Keratinocyte (primary cell): ENCODE measurements at regions not wholly inside any gene's neighbourhood (a gene's known extent, or its start where the extent isn't known, plus 50 kb on each side); places are given as distances from the start of the nearest gene placed in this dataset.

Experiments
- EZH2 ChIP-seq: IDR thresholded peaks from one replicate; pipeline ENCODE4 v1.6.1; 2012; ENCODE audit warnings: inconsistent platforms, mild to moderate bottlenecking, low read length, moderate library complexity
- TF ChIP-seq, protein P1 (sequence below), 3 experiments: IDR thresholded peaks in 1 of 3; conservative IDR thresholded peaks in 1 of 3; optimal IDR thresholded peaks in 1 of 3; 2 replicates in 2 of 3; 3 replicates in 1 of 3; pipeline versions ENCODE3 to v1.5.1; 2011; ENCODE audit warnings: low read length in 3 of 3, mild to moderate bottlenecking in 3 of 3, moderate library complexity in 2 of 3, control low read depth in 1 of 3, inconsistent platforms in 1 of 3; ENCODE audit not compliant: insufficient read depth in 2 of 3; ENCODE audit errors: extremely low read depth in 1 of 3

DNA sequence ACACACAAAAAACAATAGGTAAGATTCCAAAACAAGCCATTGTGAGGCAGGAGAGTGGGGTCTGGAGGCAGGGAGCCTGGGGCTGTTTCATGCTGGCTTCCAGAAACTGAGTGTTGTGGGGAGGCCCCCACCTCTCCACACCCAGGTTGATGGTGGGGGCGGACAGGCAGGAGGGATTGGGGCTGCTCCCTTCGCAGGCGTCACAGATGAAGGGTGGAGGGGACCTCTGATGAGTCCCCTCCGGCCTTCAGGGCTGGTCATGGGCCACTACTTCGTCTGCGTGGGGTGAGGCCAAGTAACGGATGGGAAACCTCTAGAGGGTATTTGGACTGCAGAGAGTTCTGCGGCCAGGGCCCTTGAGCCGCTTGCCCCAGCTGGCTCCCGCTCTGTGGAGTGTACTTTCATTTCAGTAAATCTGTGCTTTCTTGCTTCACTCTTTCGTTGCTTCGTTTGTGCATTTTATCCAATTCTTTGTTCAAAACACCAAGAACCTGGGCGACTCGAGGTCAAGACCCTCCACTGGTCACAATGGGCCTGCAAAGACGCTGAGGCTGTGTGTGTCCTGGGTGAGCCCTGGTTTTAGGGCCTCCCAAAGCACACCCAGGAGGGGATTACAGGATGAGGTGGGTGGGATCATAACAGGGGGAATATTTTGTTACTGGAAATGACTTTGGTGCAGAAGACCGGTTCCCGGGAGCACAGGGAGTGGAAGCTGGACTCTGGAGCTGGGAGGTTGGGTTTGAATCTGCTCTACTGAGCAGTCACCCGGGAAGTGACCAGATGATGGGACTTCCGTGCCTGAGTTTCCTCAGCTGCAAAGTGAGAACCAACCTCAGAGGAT lies 83.7 kb upstream of the ADRA2C start:
- TF ChIP-seq EZH2, result no peak
- TF ChIP-seq, protein P1, sequence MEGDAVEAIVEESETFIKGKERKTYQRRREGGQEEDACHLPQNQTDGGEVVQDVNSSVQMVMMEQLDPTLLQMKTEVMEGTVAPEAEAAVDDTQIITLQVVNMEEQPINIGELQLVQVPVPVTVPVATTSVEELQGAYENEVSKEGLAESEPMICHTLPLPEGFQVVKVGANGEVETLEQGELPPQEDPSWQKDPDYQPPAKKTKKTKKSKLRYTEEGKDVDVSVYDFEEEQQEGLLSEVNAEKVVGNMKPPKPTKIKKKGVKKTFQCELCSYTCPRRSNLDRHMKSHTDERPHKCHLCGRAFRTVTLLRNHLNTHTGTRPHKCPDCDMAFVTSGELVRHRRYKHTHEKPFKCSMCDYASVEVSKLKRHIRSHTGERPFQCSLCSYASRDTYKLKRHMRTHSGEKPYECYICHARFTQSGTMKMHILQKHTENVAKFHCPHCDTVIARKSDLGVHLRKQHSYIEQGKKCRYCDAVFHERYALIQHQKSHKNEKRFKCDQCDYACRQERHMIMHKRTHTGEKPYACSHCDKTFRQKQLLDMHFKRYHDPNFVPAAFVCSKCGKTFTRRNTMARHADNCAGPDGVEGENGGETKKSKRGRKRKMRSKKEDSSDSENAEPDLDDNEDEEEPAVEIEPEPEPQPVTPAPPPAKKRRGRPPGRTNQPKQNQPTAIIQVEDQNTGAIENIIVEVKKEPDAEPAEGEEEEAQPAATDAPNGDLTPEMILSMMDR (optimal IDR thresholded peaks at IDR 0.05 in 1 of 3, IDR thresholded peaks at IDR 0.05 in 1 of 3, conservative IDR thresholded peaks at IDR 0.05 in 1 of 3; ENCODE audit: extremely low read depth in 1 of 3, insufficient read depth in 2 of 3, low read length in 3 of 3), result no peak
